SK-N-SH (cell line): ENCODE measurements at regions not wholly inside any gene's neighbourhood (a gene's known extent, or its start where the extent isn't known, plus 50 kb on each side); places are given as distances from the start of the nearest gene placed in this dataset.

Experiments
- CTCF ChIA-PET: fragments of 300-600, 350-600 bp; formaldehyde crosslinking; extraction: SDS; loops from one replicate; lab custom pipeline; 2021; lab: Yijun Ruan, JAX
- POLR2A ChIA-PET: fragments of 350-600 bp; sonication (Branson Sonifier 250); formaldehyde crosslinking; extraction: SDS; loops from one replicate; lab custom pipeline; 2020; ENCODE audit warnings: antibody characterized with exemption, inconsistent platforms; lab: Yijun Ruan, JAX
- DNase-seq: peaks from one replicate; pipeline ENCODE4 v3.0.0; 2012
- H2AFZ ChIP-seq: fragments of 200-600 bp; sonication (generic); 2 replicates; pipeline ENCODE4 v1.8.1; 2016; ENCODE audit warnings: antibody characterized with exemption, mild to moderate bottlenecking, low read depth
- H3F3A ChIP-seq: fragments of 200-600 bp; sonication (generic); replicated peaks from 2 replicates; pipeline ENCODE3; 2016; ENCODE audit warnings: antibody characterized with exemption, mild to moderate bottlenecking; ENCODE audit not compliant: insufficient read depth
- H3K27ac ChIP-seq, 2 experiments: fragments of 200-500 bp in 1 of 2; fragments of 200-600 bp in 1 of 2; sonication (Bioruptor generic) in 1 of 2; sonication (generic), shearing (Covaris generic) in 1 of 2; 2 replicates each; pipeline versions ENCODE4 v1.5.1 to v1.6.1; 2014 to 2016; ENCODE audit warnings: low read depth in 2 of 2, inconsistent platforms in 1 of 2, low read length in 1 of 2, mild to moderate bottlenecking in 1 of 2, mixed read lengths in 1 of 2
- H3K27me3 ChIP-seq: fragments of 200-600 bp; sonication (generic), shearing (Covaris generic); 2 replicates; pipeline ENCODE4 v1.6.1; 2016; ENCODE audit warnings: mixed run types; ENCODE audit not compliant: insufficient read depth
- H3K36me3 ChIP-seq, 2 experiments: fragments of 200-500 bp in 1 of 2; fragments of 200-600 bp in 1 of 2; sonication (Bioruptor generic) in 1 of 2; sonication (generic) in 1 of 2; replicated peaks in 1 of 2; 2 replicates each; pipeline versions ENCODE3 to v1.5.1; 2014 to 2016; ENCODE audit warnings: low read length in 1 of 2, mild to moderate bottlenecking in 1 of 2; ENCODE audit not compliant: insufficient read depth in 2 of 2, control insufficient read depth in 1 of 2
- H3K4me1 ChIP-seq, 2 experiments: fragments of 200-500 bp in 1 of 2; fragments of 200-600 bp in 1 of 2; sonication (Bioruptor generic) in 1 of 2; sonication (generic), shearing (Covaris generic) in 1 of 2; 2 replicates each; pipeline versions ENCODE4 v1.5.1 to v1.6.1; 2014 to 2016; ENCODE audit warnings: low read depth in 1 of 2, low read length in 1 of 2, mixed run types in 1 of 2; ENCODE audit not compliant: insufficient read depth in 2 of 2, control insufficient read depth in 1 of 2
- H3K4me2 ChIP-seq: fragments of 200-600 bp; sonication (generic), shearing (Covaris generic); 2 replicates; pipeline ENCODE4 v1.6.1; 2017; ENCODE audit warnings: mixed run types
- H3K4me3 ChIP-seq, 2 experiments: fragments of 200-500 bp in 1 of 2; fragments of 200-600 bp in 1 of 2; sonication (Bioruptor generic) in 1 of 2; sonication (generic), shearing (Covaris generic) in 1 of 2; 2 replicates each; pipeline versions ENCODE4 v1.5.1 to v1.8.1; 2014 to 2016; ENCODE audit warnings: low read depth in 2 of 2, inconsistent platforms in 1 of 2, low read length in 1 of 2, mild to moderate bottlenecking in 1 of 2, mixed read lengths in 1 of 2, moderate library complexity in 1 of 2
- H3K79me2 ChIP-seq: fragments of 200-600 bp; sonication (generic); 2 replicates; pipeline ENCODE4 v1.8.1; 2017; ENCODE audit warnings: mild to moderate bottlenecking; ENCODE audit not compliant: insufficient read depth
- H3K9ac ChIP-seq: fragments of 200-600 bp; sonication (generic); 2 replicates; pipeline ENCODE4 v1.6.1; 2017; ENCODE audit warnings: mixed run types
- H3K9me2 ChIP-seq: fragments of 200-600 bp; sonication (generic); 2 replicates; pipeline ENCODE4 v1.6.1; 2017; ENCODE audit warnings: mixed run types
- H3K9me3 ChIP-seq: fragments of 200-600 bp; sonication (generic); 2 replicates; pipeline ENCODE4 v1.6.1; 2017; ENCODE audit warnings: mixed run types, mild to moderate bottlenecking, moderate library complexity
- H4K20me1 ChIP-seq: fragments of 200-600 bp; sonication (generic); 2 replicates; pipeline ENCODE4 v1.6.1; 2017; ENCODE audit warnings: mild to moderate bottlenecking, mixed run types; ENCODE audit not compliant: insufficient read depth
- CHD2 ChIP-seq: fragments of 150-350 bp; IDR thresholded peaks from 2 replicates; pipeline ENCODE4 v1.6.1; 2018; ENCODE audit warnings: low read length; ENCODE audit not compliant: partially characterized antibody
- ELF1 ChIP-seq: IDR thresholded peaks from 2 replicates; pipeline ENCODE4 v1.4.0; 2012
- EP300 ChIP-seq, 2 experiments: IDR thresholded peaks; 2 replicates each; pipeline versions ENCODE4 v1.4.0 to v1.6.1; 2012; ENCODE audit warnings: borderline replicate concordance in 1 of 2, low read depth in 1 of 2, low read length in 1 of 2
- FOXJ3 ChIP-seq: sonication (generic); formaldehyde crosslinking; IDR thresholded peaks from 2 replicates; pipeline ENCODE4 v1.5.1; 2020; ENCODE audit warnings: mild to moderate bottlenecking, missing genetic modification reagents
- FOXM1 ChIP-seq: IDR thresholded peaks from 2 replicates; pipeline ENCODE4 v1.4.0; 2012; ENCODE audit warnings: low read depth, mild to moderate bottlenecking
- GATA2 ChIP-seq: sonication (generic); formaldehyde crosslinking; IDR thresholded peaks from 2 replicates; pipeline ENCODE4 v1.5.0; 2020; ENCODE audit warnings: mild to moderate bottlenecking, missing genetic modification reagents
- MXI1 ChIP-seq: IDR thresholded peaks from 2 replicates; pipeline ENCODE4 v1.6.1; 2012; ENCODE audit warnings: mild to moderate bottlenecking, low read depth, low read length, improper control_type of control experiment
- NFIC ChIP-seq: IDR thresholded peaks from 2 replicates; pipeline ENCODE4 v1.4.0; 2012; ENCODE audit warnings: borderline replicate concordance
- NRF1 ChIP-seq: IDR thresholded peaks from 2 replicates; pipeline ENCODE4 v1.6.1; 2012; ENCODE audit warnings: low read depth, mild to moderate bottlenecking, low read length
- POLR2AphosphoS5 ChIP-seq: IDR thresholded peaks from 2 replicates; pipeline ENCODE4 v1.6.1; 2012; ENCODE audit warnings: low read depth, low read length
- RAD21 ChIP-seq: IDR thresholded peaks from 2 replicates; pipeline ENCODE4 v1.6.1; 2012; ENCODE audit warnings: mild to moderate bottlenecking, low read length
- RCOR1 ChIP-seq: fragments of 150-350 bp; IDR thresholded peaks from 2 replicates; pipeline ENCODE4 v1.6.1; 2017; ENCODE audit warnings: antibody characterized with exemption, low read length
- RXRA ChIP-seq: IDR thresholded peaks from 2 replicates; pipeline ENCODE4 v1.4.0; 2012; ENCODE audit warnings: low read depth, mild to moderate bottlenecking, borderline replicate concordance
- SIN3A ChIP-seq: IDR thresholded peaks from 2 replicates; pipeline ENCODE4 v1.6.1; 2012; ENCODE audit warnings: low read depth, mild to moderate bottlenecking, low read length, moderate library complexity, borderline replicate concordance
- SMC3 ChIP-seq: IDR thresholded peaks from 2 replicates; pipeline ENCODE4 v1.6.1; 2012; ENCODE audit warnings: low read depth, low read length, improper control_type of control experiment
- TAF1 ChIP-seq: IDR thresholded peaks from 2 replicates; pipeline ENCODE4 v1.6.1; 2012; ENCODE audit warnings: low read depth, mild to moderate bottlenecking, low read length, moderate library complexity, borderline replicate concordance
- TCF12 ChIP-seq: IDR thresholded peaks from 2 replicates; pipeline ENCODE4 v1.4.0; 2012
- TEAD4 ChIP-seq: IDR thresholded peaks from 2 replicates; pipeline ENCODE4 v1.4.0; 2012; ENCODE audit warnings: mild to moderate bottlenecking, borderline replicate concordance; ENCODE audit not compliant: insufficient read depth
- YY1 ChIP-seq: IDR thresholded peaks from 2 replicates; pipeline ENCODE4 v1.4.0; 2012; ENCODE audit warnings: low read depth, mild to moderate bottlenecking
- WGBS: methylation state at CpG from one replicate; pipeline ENCODE4 v1.1.6; 2017; ENCODE audit warnings: low lambda C conversion rate; 5-methylcytosine and 5-hydroxymethylcytosine counted together
- TF ChIP-seq, protein P1 (sequence below): fragments of 150-350 bp; IDR thresholded peaks from 2 replicates; pipeline ENCODE4 v1.6.1; 2016; ENCODE audit warnings: mild to moderate bottlenecking, low read depth, low read length
- TF ChIP-seq, protein P2 (sequence below): IDR thresholded peaks from 2 replicates; pipeline ENCODE4 v1.4.0; 2012; ENCODE audit warnings: low read depth, borderline replicate concordance
- TF ChIP-seq, protein P3 (sequence below): IDR thresholded peaks from 2 replicates; pipeline ENCODE4 v1.4.0; 2012; ENCODE audit warnings: low read depth, borderline replicate concordance
- TF ChIP-seq, protein P4 (sequence below): fragments of 150-350 bp; IDR thresholded peaks from 2 replicates; pipeline ENCODE4 v1.6.1; 2017; ENCODE audit warnings: antibody characterized with exemption, low read length, low read depth, borderline replicate concordance

DNA sequence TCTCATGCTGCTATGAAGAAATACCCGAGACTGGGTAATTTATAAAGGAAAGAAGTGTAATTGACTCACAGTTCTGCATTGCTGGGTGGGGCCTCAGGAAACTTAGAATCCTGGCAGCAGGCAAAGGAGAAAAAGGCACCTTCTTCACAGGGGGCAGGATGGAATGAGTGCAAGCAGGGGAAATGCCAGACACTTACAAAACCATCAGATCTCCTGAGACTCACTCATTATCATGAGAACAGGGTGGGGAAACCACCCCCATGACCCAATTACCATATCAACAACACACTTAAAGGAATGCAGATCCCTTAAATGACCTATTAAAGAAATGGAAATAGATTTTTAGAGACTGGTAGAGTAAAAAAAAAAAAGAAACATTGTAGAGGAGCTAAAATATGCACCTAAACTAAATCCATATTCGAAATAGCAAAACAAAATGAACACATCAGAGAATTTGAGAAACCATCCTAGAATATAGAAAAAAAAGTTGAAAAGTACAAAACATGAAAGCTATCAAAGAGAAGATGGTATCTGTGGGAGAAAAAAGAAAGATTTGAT lies 104.3 kb upstream of the UGT8 start:
- no peak for TF ChIP-seq RXRA
- TF ChIP-seq TEAD4, result no peak
- no peak for TF ChIP-seq POLR2AphosphoS5
- TF ChIP-seq NFIC, result no peak
- no peak for TF ChIP-seq FOXM1
- no peak for TF ChIP-seq MXI1
- no peak for TF ChIP-seq TCF12
- TF ChIP-seq RAD21, result no peak
- TF ChIP-seq GATA2, result no peak
- no peak for TF ChIP-seq RCOR1
- TF ChIP-seq SMC3, result no peak
- TF ChIP-seq FOXJ3 (CRISPR knock-in tag), result no peak
- TF ChIP-seq TAF1, result no peak
- no peak for TF ChIP-seq NRF1
- TF ChIP-seq YY1, result no peak
- no peak for TF ChIP-seq CHD2
- TF ChIP-seq ELF1, result no peak
- TF ChIP-seq EP300 (IDR thresholded peaks at IDR 0.05; ENCODE audit: borderline replicate concordance in 1 of 2, low read depth in 1 of 2, low read length in 1 of 2), result no peak
- Histone ChIP-seq H3K9me2 (no peaks in the 10 kb centered on the region), H3K4me2 (no peak overlapping the region), H3K36me3 (no peaks in the 10 kb centered on the region), H3K27ac (no peak overlapping the region), H3K79me2 (no peaks in the 10 kb centered on the region), H3K9ac (no peak overlapping the region), H2AFZ (no peak overlapping the region), H3F3A (no peaks in the 10 kb centered on the region), H3K4me1 (no peaks in the 10 kb centered on the region; a peak in 1 of 4 replicates), H4K20me1 (no peaks in the 10 kb centered on the region), H3K27me3 (no peaks in the 10 kb centered on the region; the same call in 1 of the 2 replicates), H3K4me3 (no peak overlapping the region), H3K9me3 (no peaks in the 10 kb centered on the region)
- 5% methylated on average over 2 of the region's 2 CpGs for WGBS
- no peak for DNase-seq
- ChIA-PET CTCF (no interaction called here), POLR2A (no interaction called here)

DNA sequence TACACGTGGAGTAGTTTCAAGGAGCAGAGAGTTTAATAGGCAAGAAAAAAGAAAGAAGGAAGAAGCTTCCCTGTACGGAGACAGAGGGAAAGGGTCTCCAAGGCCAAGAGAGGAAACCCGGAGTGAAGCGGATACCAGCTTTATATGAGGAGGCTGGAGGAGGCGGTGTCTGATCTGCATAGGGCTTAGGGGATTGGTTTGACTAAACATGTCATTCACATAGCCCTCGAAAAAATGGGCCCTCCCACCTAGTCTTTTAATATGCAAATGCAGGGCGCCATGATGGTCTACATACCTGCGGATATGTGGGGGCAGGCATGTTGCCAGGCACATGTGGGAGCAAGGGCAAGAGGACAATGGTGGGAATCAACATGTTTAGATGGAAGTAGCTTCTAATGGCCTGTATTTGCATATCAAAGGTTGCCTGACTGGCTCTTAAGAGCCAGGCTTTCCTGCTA lies 103.1 kb upstream of the UGT8 start:
- H3K9ac ChIP-seq, result no peak overlapping the region
- H3K9me3 ChIP-seq, result no peaks in the 10 kb centered on the region
- H3K4me1 ChIP-seq, result no peaks in the 10 kb centered on the region; a peak in 1 of 4 replicates
- POLR2A ChIA-PET, result no interaction called here
- H3K4me3 ChIP-seq, result no peak overlapping the region
- H3K4me2 ChIP-seq, result 0 out of 2 replicates have a peak overlapping the region, but pooled peaks have one; percentile 4
- H3K27ac ChIP-seq, result no peak overlapping the region
- no peaks in the 10 kb centered on the region for H3K79me2 ChIP-seq
- CTCF ChIA-PET, result no interaction called here
- no peaks in the 10 kb centered on the region for H4K20me1 ChIP-seq
- no peak for DNase-seq
- no peaks in the 10 kb centered on the region for H3K27me3 ChIP-seq
- 13% methylated on average over 8 of the region's 8 CpGs for WGBS
- H3F3A ChIP-seq, result no peaks in the 10 kb centered on the region
- no peak overlapping the region for H2AFZ ChIP-seq
- H3K36me3 ChIP-seq, result no peaks in the 10 kb centered on the region
- no peaks in the 10 kb centered on the region for H3K9me2 ChIP-seq
- TF ChIP-seq EP300 (IDR thresholded peaks at IDR 0.05; ENCODE audit: borderline replicate concordance in 1 of 2, low read depth in 1 of 2, low read length in 1 of 2), result no peak
- no peak for TF ChIP-seq RCOR1
- TF ChIP-seq, protein P1, sequence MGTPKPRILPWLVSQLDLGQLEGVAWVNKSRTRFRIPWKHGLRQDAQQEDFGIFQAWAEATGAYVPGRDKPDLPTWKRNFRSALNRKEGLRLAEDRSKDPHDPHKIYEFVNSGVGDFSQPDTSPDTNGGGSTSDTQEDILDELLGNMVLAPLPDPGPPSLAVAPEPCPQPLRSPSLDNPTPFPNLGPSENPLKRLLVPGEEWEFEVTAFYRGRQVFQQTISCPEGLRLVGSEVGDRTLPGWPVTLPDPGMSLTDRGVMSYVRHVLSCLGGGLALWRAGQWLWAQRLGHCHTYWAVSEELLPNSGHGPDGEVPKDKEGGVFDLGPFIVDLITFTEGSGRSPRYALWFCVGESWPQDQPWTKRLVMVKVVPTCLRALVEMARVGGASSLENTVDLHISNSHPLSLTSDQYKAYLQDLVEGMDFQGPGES, result no peak
- no peak for TF ChIP-seq YY1
- TF ChIP-seq FOXJ3 (CRISPR knock-in tag), result no peak
- TF ChIP-seq, protein P2, sequence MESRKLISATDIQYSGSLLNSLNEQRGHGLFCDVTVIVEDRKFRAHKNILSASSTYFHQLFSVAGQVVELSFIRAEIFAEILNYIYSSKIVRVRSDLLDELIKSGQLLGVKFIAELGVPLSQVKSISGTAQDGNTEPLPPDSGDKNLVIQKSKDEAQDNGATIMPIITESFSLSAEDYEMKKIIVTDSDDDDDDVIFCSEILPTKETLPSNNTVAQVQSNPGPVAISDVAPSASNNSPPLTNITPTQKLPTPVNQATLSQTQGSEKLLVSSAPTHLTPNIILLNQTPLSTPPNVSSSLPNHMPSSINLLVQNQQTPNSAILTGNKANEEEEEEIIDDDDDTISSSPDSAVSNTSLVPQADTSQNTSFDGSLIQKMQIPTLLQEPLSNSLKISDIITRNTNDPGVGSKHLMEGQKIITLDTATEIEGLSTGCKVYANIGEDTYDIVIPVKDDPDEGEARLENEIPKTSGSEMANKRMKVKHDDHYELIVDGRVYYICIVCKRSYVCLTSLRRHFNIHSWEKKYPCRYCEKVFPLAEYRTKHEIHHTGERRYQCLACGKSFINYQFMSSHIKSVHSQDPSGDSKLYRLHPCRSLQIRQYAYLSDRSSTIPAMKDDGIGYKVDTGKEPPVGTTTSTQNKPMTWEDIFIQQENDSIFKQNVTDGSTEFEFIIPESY, result no peak
- TF ChIP-seq, protein P3, sequence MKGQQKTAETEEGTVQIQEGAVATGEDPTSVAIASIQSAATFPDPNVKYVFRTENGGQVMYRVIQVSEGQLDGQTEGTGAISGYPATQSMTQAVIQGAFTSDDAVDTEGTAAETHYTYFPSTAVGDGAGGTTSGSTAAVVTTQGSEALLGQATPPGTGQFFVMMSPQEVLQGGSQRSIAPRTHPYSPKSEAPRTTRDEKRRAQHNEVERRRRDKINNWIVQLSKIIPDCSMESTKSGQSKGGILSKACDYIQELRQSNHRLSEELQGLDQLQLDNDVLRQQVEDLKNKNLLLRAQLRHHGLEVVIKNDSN, result no peak
- TF ChIP-seq RXRA, result no peak
- TF ChIP-seq, protein P4, sequence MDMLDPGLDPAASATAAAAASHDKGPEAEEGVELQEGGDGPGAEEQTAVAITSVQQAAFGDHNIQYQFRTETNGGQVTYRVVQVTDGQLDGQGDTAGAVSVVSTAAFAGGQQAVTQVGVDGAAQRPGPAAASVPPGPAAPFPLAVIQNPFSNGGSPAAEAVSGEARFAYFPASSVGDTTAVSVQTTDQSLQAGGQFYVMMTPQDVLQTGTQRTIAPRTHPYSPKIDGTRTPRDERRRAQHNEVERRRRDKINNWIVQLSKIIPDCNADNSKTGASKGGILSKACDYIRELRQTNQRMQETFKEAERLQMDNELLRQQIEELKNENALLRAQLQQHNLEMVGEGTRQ, result no peak
- no peak for TF ChIP-seq GATA2
- TF ChIP-seq SIN3A, result no peak
- no peak for TF ChIP-seq RAD21
